WTC11 (cell line): ENCODE measurements at regions not wholly inside any gene's neighbourhood (a gene's known extent, or its start where the extent isn't known, plus 50 kb on each side); places are given as distances from the start of the nearest gene placed in this dataset.

Experiments
- ATAC-seq: fragments of 200-7000 bp; cut with Tn5 transposase; 2 replicates; pipeline ENCODE4 v1.10.0; 2021; ENCODE audit warnings: mild to moderate bottlenecking, moderate library complexity
- CTCF ChIA-PET: fragments of 300-600 bp; sonication (Branson Sonifier 250); formaldehyde crosslinking; loops from one replicate; lab custom pipeline; 2021; ENCODE audit warnings: antibody characterized with exemption; lab: Charles Lee
- POLR2A ChIA-PET: fragments of 350-600 bp; sonication (Branson Sonifier 250); formaldehyde crosslinking; loops from one replicate; lab custom pipeline; 2021; ENCODE audit warnings: antibody characterized with exemption; lab: Charles Lee
- DNase-seq: peaks from one replicate; pipeline ENCODE4 v3.0.0; 2021; ENCODE audit warnings: low spot score
- H3K27ac Mint-ChIP-seq: 2 replicates; pipeline ENCODE4 v1.8.0; 2021; ENCODE audit warnings: mixed read lengths
- H3K27me3 Mint-ChIP-seq: 2 replicates; pipeline ENCODE4 v1.8.0; 2021; ENCODE audit warnings: low read depth, mild to moderate bottlenecking, moderate library complexity, mixed read lengths
- H3K36me3 Mint-ChIP-seq: 2 replicates; pipeline ENCODE4 v1.8.0; 2021; ENCODE audit warnings: mixed read lengths
- H3K4me1 Mint-ChIP-seq: 2 replicates; pipeline ENCODE4 v1.8.0; 2022; ENCODE audit warnings: mixed read lengths
- H3K4me3 Mint-ChIP-seq: 2 replicates; pipeline ENCODE4 v1.8.0; 2021; ENCODE audit warnings: mild to moderate bottlenecking, moderate library complexity, mixed read lengths
- H3K9me3 Mint-ChIP-seq: 2 replicates; pipeline ENCODE4 v1.8.0; 2021; ENCODE audit warnings: mixed read lengths
- CREB1 ChIP-seq: sonication (generic); formaldehyde crosslinking; IDR thresholded peaks from 2 replicates; pipeline ENCODE4 v1.8.0; 2023; ENCODE audit warnings: mild to moderate bottlenecking, missing genetic modification reagents
- EMX1 ChIP-seq: fragments of 250-450 bp; sonication (Bioruptor Pico); IDR thresholded peaks from 2 replicates; pipeline ENCODE4 v1.8.0; 2021; ENCODE audit warnings: mild to moderate bottlenecking
- FOXK1 ChIP-seq: sonication (generic); formaldehyde crosslinking; IDR thresholded peaks from 2 replicates; pipeline ENCODE4 v1.8.0; 2022; ENCODE audit warnings: mild to moderate bottlenecking, moderate library complexity, missing genetic modification reagents
- IRF1 ChIP-seq: sonication (generic); formaldehyde crosslinking; IDR thresholded peaks from 2 replicates; pipeline ENCODE4 v1.8.0; 2023; ENCODE audit warnings: missing genetic modification reagents
- JAZF1 ChIP-seq: fragments of 250-450 bp; sonication (Bioruptor Pico); IDR thresholded peaks from 2 replicates; pipeline ENCODE4 v1.9.0; 2021; ENCODE audit warnings: moderate library complexity, mild to moderate bottlenecking, inconsistent platforms
- KAT7 ChIP-seq: sonication (generic); formaldehyde crosslinking; IDR thresholded peaks from 2 replicates; pipeline ENCODE4 v1.8.1; 2023; ENCODE audit warnings: missing genetic modification reagents, mild to moderate bottlenecking, borderline replicate concordance
- MLX ChIP-seq: sonication (generic); formaldehyde crosslinking; IDR thresholded peaks from 2 replicates; pipeline ENCODE4 v1.8.1; 2023; ENCODE audit warnings: mild to moderate bottlenecking, missing genetic modification reagents, moderate library complexity
- MXD4 ChIP-seq: fragments of 250-450 bp; sonication (Bioruptor Pico); IDR thresholded peaks from 2 replicates; pipeline ENCODE4 v1.8.0; 2021; ENCODE audit warnings: mild to moderate bottlenecking, moderate library complexity, borderline replicate concordance
- MYBL2 ChIP-seq: sonication (generic); formaldehyde crosslinking; IDR thresholded peaks from 2 replicates; pipeline ENCODE4 v1.8.1; 2023; ENCODE audit warnings: mild to moderate bottlenecking, moderate library complexity, missing genetic modification reagents
- NFE2L1 ChIP-seq: sonication (generic); formaldehyde crosslinking; IDR thresholded peaks from 2 replicates; pipeline ENCODE4 v1.8.1; 2023; ENCODE audit warnings: missing genetic modification reagents
- PRRX2 ChIP-seq: fragments of 250-450 bp; sonication (Bioruptor Pico); IDR thresholded peaks from 2 replicates; pipeline ENCODE4 v1.8.0; 2021; ENCODE audit warnings: mild to moderate bottlenecking
- SMAD3 ChIP-seq: sonication (generic); formaldehyde crosslinking; IDR thresholded peaks from 2 replicates; pipeline ENCODE4 v1.8.0; 2022; ENCODE audit warnings: missing genetic modification reagents, mild to moderate bottlenecking, borderline replicate concordance
- ZMAT4 ChIP-seq: fragments of 250-450 bp; sonication (Bioruptor Pico); IDR thresholded peaks from 2 replicates; pipeline ENCODE4 v1.9.0; 2021; ENCODE audit warnings: mild to moderate bottlenecking
- ZNF423 ChIP-seq: fragments of 250-450 bp; sonication (Bioruptor Pico); IDR thresholded peaks from 2 replicates; pipeline ENCODE4 v2.1.2; 2022; ENCODE audit warnings: mild to moderate bottlenecking, moderate library complexity
- ZNF532 ChIP-seq: fragments of 250-450 bp; sonication (Bioruptor Pico); IDR thresholded peaks from 2 replicates; pipeline ENCODE4 v1.9.0; 2021; ENCODE audit warnings: mild to moderate bottlenecking, borderline replicate concordance
- TF ChIP-seq, protein P1 (sequence below): sonication (generic); formaldehyde crosslinking; IDR thresholded peaks from 2 replicates; pipeline ENCODE4 v1.8.0; 2022; ENCODE audit warnings: mild to moderate bottlenecking, missing genetic modification reagents
- TF ChIP-seq, protein P2 (sequence below): sonication (generic); formaldehyde crosslinking; IDR thresholded peaks from 2 replicates; pipeline ENCODE4 v1.8.0; 2022; ENCODE audit warnings: mild to moderate bottlenecking, missing genetic modification reagents
- TF ChIP-seq, protein P3 (sequence below): sonication (generic); formaldehyde crosslinking; IDR thresholded peaks from 2 replicates; pipeline ENCODE4 v1.8.1; 2023; ENCODE audit warnings: mild to moderate bottlenecking, missing genetic modification reagents, borderline replicate concordance
- TF ChIP-seq, protein P4 (sequence below): sonication (generic); formaldehyde crosslinking; IDR thresholded peaks from 2 replicates; pipeline ENCODE4 v1.8.1; 2023; ENCODE audit warnings: mild to moderate bottlenecking, moderate library complexity, missing genetic modification reagents

- peaks cover 4% of the 10 kb centered on the region; the same call in 1 of the 2 replicates for H3K4me1 Mint-ChIP-seq
- DNase-seq (no peak), ATAC-seq (no peak)
- H3K27me3 Mint-ChIP-seq, result no peaks in the 10 kb centered on the region; the same call in 1 of the 2 replicates
- no peak overlapping the region for H3K27ac Mint-ChIP-seq
- TF ChIP-seq ZNF423 (CRISPR knock-in tag) (no peak), PRRX2 (CRISPR knock-in tag) (no peak), EMX1 (CRISPR knock-in tag) (no peak), ZMAT4 (CRISPR knock-in tag) (no peak), NFE2L1 (no peak), MXD4 (CRISPR knock-in tag) (no peak), FOXK1 (CRISPR knock-in tag) (no peak), MLX (CRISPR knock-in tag) (no peak), KAT7 (no peak), SMAD3 (CRISPR knock-in tag) (no peak), ZNF532 (no peak), IRF1 (CRISPR knock-in tag) (no peak), JAZF1 (CRISPR knock-in tag) (no peak), CREB1 (no peak), MYBL2 (CRISPR knock-in tag) (no peak)
- TF ChIP-seq, protein P1, sequence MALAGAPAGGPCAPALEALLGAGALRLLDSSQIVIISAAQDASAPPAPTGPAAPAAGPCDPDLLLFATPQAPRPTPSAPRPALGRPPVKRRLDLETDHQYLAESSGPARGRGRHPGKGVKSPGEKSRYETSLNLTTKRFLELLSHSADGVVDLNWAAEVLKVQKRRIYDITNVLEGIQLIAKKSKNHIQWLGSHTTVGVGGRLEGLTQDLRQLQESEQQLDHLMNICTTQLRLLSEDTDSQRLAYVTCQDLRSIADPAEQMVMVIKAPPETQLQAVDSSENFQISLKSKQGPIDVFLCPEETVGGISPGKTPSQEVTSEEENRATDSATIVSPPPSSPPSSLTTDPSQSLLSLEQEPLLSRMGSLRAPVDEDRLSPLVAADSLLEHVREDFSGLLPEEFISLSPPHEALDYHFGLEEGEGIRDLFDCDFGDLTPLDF (CRISPR knock-in tag), result no peak
- TF ChIP-seq, protein P2, sequence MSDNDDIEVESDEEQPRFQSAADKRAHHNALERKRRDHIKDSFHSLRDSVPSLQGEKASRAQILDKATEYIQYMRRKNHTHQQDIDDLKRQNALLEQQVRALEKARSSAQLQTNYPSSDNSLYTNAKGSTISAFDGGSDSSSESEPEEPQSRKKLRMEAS, result no peak
- TF ChIP-seq, protein P3, sequence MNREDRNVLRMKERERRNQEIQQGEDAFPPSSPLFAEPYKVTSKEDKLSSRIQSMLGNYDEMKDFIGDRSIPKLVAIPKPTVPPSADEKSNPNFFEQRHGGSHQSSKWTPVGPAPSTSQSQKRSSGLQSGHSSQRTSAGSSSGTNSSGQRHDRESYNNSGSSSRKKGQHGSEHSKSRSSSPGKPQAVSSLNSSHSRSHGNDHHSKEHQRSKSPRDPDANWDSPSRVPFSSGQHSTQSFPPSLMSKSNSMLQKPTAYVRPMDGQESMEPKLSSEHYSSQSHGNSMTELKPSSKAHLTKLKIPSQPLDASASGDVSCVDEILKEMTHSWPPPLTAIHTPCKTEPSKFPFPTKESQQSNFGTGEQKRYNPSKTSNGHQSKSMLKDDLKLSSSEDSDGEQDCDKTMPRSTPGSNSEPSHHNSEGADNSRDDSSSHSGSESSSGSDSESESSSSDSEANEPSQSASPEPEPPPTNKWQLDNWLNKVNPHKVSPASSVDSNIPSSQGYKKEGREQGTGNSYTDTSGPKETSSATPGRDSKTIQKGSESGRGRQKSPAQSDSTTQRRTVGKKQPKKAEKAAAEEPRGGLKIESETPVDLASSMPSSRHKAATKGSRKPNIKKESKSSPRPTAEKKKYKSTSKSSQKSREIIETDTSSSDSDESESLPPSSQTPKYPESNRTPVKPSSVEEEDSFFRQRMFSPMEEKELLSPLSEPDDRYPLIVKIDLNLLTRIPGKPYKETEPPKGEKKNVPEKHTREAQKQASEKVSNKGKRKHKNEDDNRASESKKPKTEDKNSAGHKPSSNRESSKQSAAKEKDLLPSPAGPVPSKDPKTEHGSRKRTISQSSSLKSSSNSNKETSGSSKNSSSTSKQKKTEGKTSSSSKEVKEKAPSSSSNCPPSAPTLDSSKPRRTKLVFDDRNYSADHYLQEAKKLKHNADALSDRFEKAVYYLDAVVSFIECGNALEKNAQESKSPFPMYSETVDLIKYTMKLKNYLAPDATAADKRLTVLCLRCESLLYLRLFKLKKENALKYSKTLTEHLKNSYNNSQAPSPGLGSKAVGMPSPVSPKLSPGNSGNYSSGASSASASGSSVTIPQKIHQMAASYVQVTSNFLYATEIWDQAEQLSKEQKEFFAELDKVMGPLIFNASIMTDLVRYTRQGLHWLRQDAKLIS, result no peak
- TF ChIP-seq, protein P4, sequence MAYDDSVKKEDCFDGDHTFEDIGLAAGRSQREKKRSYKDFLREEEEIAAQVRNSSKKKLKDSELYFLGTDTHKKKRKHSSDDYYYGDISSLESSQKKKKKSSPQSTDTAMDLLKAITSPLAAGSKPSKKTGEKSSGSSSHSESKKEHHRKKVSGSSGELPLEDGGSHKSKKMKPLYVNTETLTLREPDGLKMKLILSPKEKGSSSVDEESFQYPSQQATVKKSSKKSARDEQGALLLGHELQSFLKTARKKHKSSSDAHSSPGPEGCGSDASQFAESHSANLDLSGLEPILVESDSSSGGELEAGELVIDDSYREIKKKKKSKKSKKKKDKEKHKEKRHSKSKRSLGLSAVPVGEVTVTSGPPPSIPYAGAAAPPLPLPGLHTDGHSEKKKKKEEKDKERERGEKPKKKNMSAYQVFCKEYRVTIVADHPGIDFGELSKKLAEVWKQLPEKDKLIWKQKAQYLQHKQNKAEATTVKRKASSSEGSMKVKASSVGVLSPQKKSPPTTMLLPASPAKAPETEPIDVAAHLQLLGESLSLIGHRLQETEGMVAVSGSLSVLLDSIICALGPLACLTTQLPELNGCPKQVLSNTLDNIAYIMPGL (CRISPR knock-in tag), result no peak
- no peaks in the 10 kb centered on the region for H3K9me3 Mint-ChIP-seq
- POLR2A ChIA-PET, result no interaction called here
- H3K4me3 Mint-ChIP-seq, result no peak overlapping the region
- CTCF ChIA-PET, result no interaction called here
- no peaks in the 10 kb centered on the region for H3K36me3 Mint-ChIP-seq
These were observed 133.4 kb upstream of the ROPN1 start for GRCh38 chr3:124125315-124125714.
